ENCODE measurements at regions not wholly inside any gene's neighbourhood (a gene's known extent, or its start where the extent isn't known, plus 50 kb on each side); places are given as distances from the start of the nearest gene placed in this dataset.

GRCh38 chr5:136457390-136458013 is 92.2 kb upstream of the TRPC7 start:
- no peak for TF ChIP-seq CTCF (conservative IDR thresholded peaks at IDR 0.05; ENCODE audit: low read length)
- no peak for TF ChIP-seq EZH2phosphoT487 (IDR thresholded peaks at IDR 0.05; ENCODE audit: borderline replicate concordance)

Measured in Loucy (cell line).